Fibroblast of lung (primary cell): ENCODE measurements at regions not wholly inside any gene's neighbourhood (a gene's known extent, or its start where the extent isn't known, plus 50 kb on each side); places are given as distances from the start of the nearest gene placed in this dataset.

Experiments used
- CTCF ChIP-seq, 2 donors: IDR thresholded peaks in 1 of 2; conservative IDR thresholded peaks in 1 of 2; 1 replicate in 1 of 2; 2 replicates in 1 of 2; pipeline ENCODE4 v1.5.1; 2011 to 2012; ENCODE audit warnings: low read length in 2 of 2, control low read depth in 1 of 2, inconsistent platforms in 1 of 2, low read depth in 1 of 2, mild to moderate bottlenecking in 1 of 2
- EZH2 ChIP-seq: IDR thresholded peaks from 2 replicates; pipeline ENCODE4 v1.5.1; 2012; ENCODE audit warnings: low read length, control low read depth, mild to moderate bottlenecking; ENCODE audit errors: missing control alignments

- peak in 1 of 2 donors; percentile 7 for TF ChIP-seq CTCF (conservative IDR thresholded peaks at IDR 0.05 in 1 of 2, IDR thresholded peaks at IDR 0.05 in 1 of 2; ENCODE audit: low read depth in 1 of 2, low read length in 2 of 2)
- no peak for TF ChIP-seq EZH2
These were observed 147.2 kb downstream of the RPS12 start for GRCh38 chr6:132961610-132962009.
